H1 (cell line): ENCODE measurements at regions not wholly inside any gene's neighbourhood (a gene's known extent, or its start where the extent isn't known, plus 50 kb on each side); places are given as distances from the start of the nearest gene placed in this dataset.

Experiments used
- CTCF ChIA-PET: fragments of 300-600 bp; sonication (Branson Sonifier 250); formaldehyde crosslinking; loops from one replicate; lab custom pipeline; 2021; ENCODE audit not compliant: partially characterized antibody; lab: Charles Lee
- POLR2A ChIA-PET: fragments of 300-600 bp; sonication (Branson Sonifier 250); formaldehyde crosslinking; loops from one replicate; lab custom pipeline; 2021; ENCODE audit warnings: inconsistent platforms; ENCODE audit not compliant: partially characterized antibody; lab: Charles Lee
- DNase-seq, 2 experiments: peaks; one replicate each; pipeline versions ENCODE4 v3.0.0 to v3.0.0-alpha.2; 2010 to 2022; ENCODE audit warnings: low spot score in 2 of 2, low read depth in 1 of 2, mixed read lengths in 1 of 2
- FAIRE-seq: peaks from 2 replicates; lab custom pipeline; 2011; peaks lifted over from hg19 to GRCh38; lab: Jason Lieb, UNC
- H2AFZ ChIP-seq: 2 replicates; pipeline ENCODE4 v1.8.1; 2012; ENCODE audit warnings: low read length, inconsistent platforms
- H2AK5ac ChIP-seq: 2 replicates; pipeline ENCODE4 v1.6.1; 2013; ENCODE audit warnings: low read depth, low read length
- H2BK120ac ChIP-seq: replicated peaks from 2 replicates; pipeline ENCODE3; 2013; ENCODE audit warnings: low read depth, low read length, inconsistent platforms
- H2BK12ac ChIP-seq: 2 replicates; pipeline ENCODE4 v1.6.1; 2013; ENCODE audit warnings: low read depth, low read length
- H2BK15ac ChIP-seq: 2 replicates; pipeline ENCODE4 v1.6.1; 2013; ENCODE audit warnings: low read length
- H2BK20ac ChIP-seq: 2 replicates; pipeline ENCODE4 v1.6.1; 2013; ENCODE audit warnings: low read length
- H2BK5ac ChIP-seq: 2 replicates; pipeline ENCODE4 v1.6.1; 2013; ENCODE audit warnings: low read depth, low read length
- H3K14ac ChIP-seq: 2 replicates; pipeline ENCODE4 v1.6.1; 2013; ENCODE audit warnings: inconsistent platforms; ENCODE audit not compliant: insufficient read length
- H3K18ac ChIP-seq: 2 replicates; pipeline ENCODE4 v1.6.1; 2013; ENCODE audit warnings: low read length; ENCODE audit errors: extremely low read depth
- H3K23ac ChIP-seq: 2 replicates; pipeline ENCODE4 v1.6.1; 2013; ENCODE audit warnings: inconsistent platforms; ENCODE audit not compliant: insufficient read length
- H3K23me2 ChIP-seq: 2 replicates; pipeline ENCODE4 v1.6.1; 2013; ENCODE audit warnings: low read depth, low read length
- H3K27ac ChIP-seq: 2 replicates; pipeline ENCODE4 v1.6.1; 2011; ENCODE audit warnings: low read depth, low read length, inconsistent platforms
- H3K27me3 ChIP-seq, 4 experiments: replicated peaks in 1 of 4; 1 replicate in 1 of 4; 2 replicates in 3 of 4; pipeline versions ENCODE4 v1.6.1 to v1.8.1; 2011 to 2013; ENCODE audit warnings: low read length in 3 of 4, mild to moderate bottlenecking in 3 of 4, inconsistent platforms in 2 of 4, mixed read lengths in 2 of 4, moderate library complexity in 1 of 4; ENCODE audit not compliant: control insufficient read depth in 3 of 4, insufficient read depth in 3 of 4; ENCODE audit errors: extremely low read depth in 1 of 4
- H3K36me3 ChIP-seq, 4 experiments: 2 replicates each; pipeline versions ENCODE4 v1.6.1 to v1.8.1; 2011 to 2013; ENCODE audit warnings: mild to moderate bottlenecking in 4 of 4, low read length in 3 of 4, moderate library complexity in 2 of 4, control low read depth in 1 of 4, inconsistent platforms in 1 of 4; ENCODE audit not compliant: insufficient read depth in 4 of 4, control insufficient read depth in 2 of 4
- H3K4ac ChIP-seq: replicated peaks from 2 replicates; pipeline ENCODE3; 2013; ENCODE audit warnings: low read length, low read depth, mixed read lengths, inconsistent platforms; ENCODE audit not compliant: insufficient read length
- H3K4me1 ChIP-seq, 4 experiments: replicated peaks in 1 of 4; 1 replicate in 1 of 4; 2 replicates in 3 of 4; pipeline versions ENCODE4 v1.6.1 to v1.8.1; 2011 to 2013; ENCODE audit warnings: low read length in 3 of 4, inconsistent platforms in 2 of 4, mixed read lengths in 1 of 4; ENCODE audit not compliant: insufficient read depth in 4 of 4, control insufficient read depth in 3 of 4
- H3K4me2 ChIP-seq, 2 experiments: 2 replicates each; pipeline versions ENCODE4 v1.6.1 to v1.8.1; 2011 to 2013; ENCODE audit warnings: low read depth in 2 of 2, low read length in 2 of 2, control low read depth in 1 of 2, inconsistent platforms in 1 of 2, mild to moderate bottlenecking in 1 of 2; ENCODE audit not compliant: insufficient read depth in 1 of 2
- H3K4me3 ChIP-seq, 4 experiments: fragments of 200-600, 300-600 bp in 1 of 4; sonication (generic), shearing (Covaris generic), sonication (Bioruptor Twin) in 1 of 4; 2 replicates each; pipeline versions ENCODE4 v1.5.1 to v1.8.1; 2011 to 2016; ENCODE audit warnings: low read length in 4 of 4, low read depth in 3 of 4, control low read depth in 2 of 4, inconsistent platforms in 2 of 4, mild to moderate bottlenecking in 2 of 4, mixed read lengths in 1 of 4, moderate library complexity in 1 of 4; ENCODE audit not compliant: insufficient read depth in 2 of 4; ENCODE audit errors: extremely low read depth in 1 of 4
- H3K56ac ChIP-seq: replicated peaks from 2 replicates; pipeline ENCODE3; 2013; ENCODE audit warnings: low read depth, mild to moderate bottlenecking, mixed read lengths, low read length, inconsistent platforms; ENCODE audit not compliant: insufficient read length
- H3K79me1 ChIP-seq: 2 replicates; pipeline ENCODE4 v1.6.1; 2013; ENCODE audit warnings: low read depth, low read length, control low read depth
- H3K79me2 ChIP-seq, 2 experiments: 2 replicates each; pipeline versions ENCODE4 v1.6.1 to v1.8.1; 2012 to 2013; ENCODE audit warnings: low read length in 2 of 2, mild to moderate bottlenecking in 2 of 2, inconsistent platforms in 1 of 2; ENCODE audit not compliant: insufficient read depth in 2 of 2, control insufficient read depth in 1 of 2
- H3K9ac ChIP-seq, 4 experiments: replicated peaks in 1 of 4; 1 replicate in 1 of 4; 2 replicates in 3 of 4; pipeline versions ENCODE4 v1.6.1 to v1.8.1; 2011 to 2013; ENCODE audit warnings: low read depth in 3 of 4, low read length in 3 of 4, control low read depth in 2 of 4, mild to moderate bottlenecking in 2 of 4, moderate library complexity in 2 of 4, inconsistent platforms in 1 of 4; ENCODE audit errors: extremely low read depth in 1 of 4
- H3K9me3 ChIP-seq, 2 experiments: 2 replicates each; pipeline versions ENCODE4 v1.6.1 to v1.8.1; 2012 to 2013; ENCODE audit warnings: mild to moderate bottlenecking in 2 of 2, moderate library complexity in 2 of 2, control low read depth in 1 of 2, inconsistent platforms in 1 of 2, low read depth in 1 of 2, low read length in 1 of 2, mixed read lengths in 1 of 2; ENCODE audit not compliant: insufficient read depth in 2 of 2
- H4K20me1 ChIP-seq, 2 experiments: replicated peaks in 1 of 2; 2 replicates each; pipeline versions ENCODE3 to v1.8.1; 2011 to 2013; ENCODE audit warnings: inconsistent platforms in 2 of 2, low read length in 2 of 2, mild to moderate bottlenecking in 1 of 2; ENCODE audit not compliant: insufficient read depth in 2 of 2, control insufficient read depth in 1 of 2
- H4K5ac ChIP-seq: 2 replicates; pipeline ENCODE4 v1.6.1; 2013; ENCODE audit warnings: low read length, low read depth, mixed read lengths, inconsistent platforms; ENCODE audit not compliant: insufficient read length
- H4K8ac ChIP-seq: 2 replicates; pipeline ENCODE4 v1.8.0; 2013; ENCODE audit warnings: mild to moderate bottlenecking, moderate library complexity, low read length, inconsistent platforms; ENCODE audit not compliant: insufficient read depth; ENCODE audit errors: extremely low read depth
- H4K91ac ChIP-seq: replicated peaks from 2 replicates; pipeline ENCODE3; 2013; ENCODE audit warnings: low read length, mixed read lengths, inconsistent platforms; ENCODE audit not compliant: insufficient read length
- ASH2L ChIP-seq: fragments of 200-600, 300-600 bp; sonication (generic); IDR thresholded peaks from one replicate; pipeline ENCODE4 v1.7.1; 2017; ENCODE audit warnings: low read length
- CTBP2 ChIP-seq: IDR thresholded peaks from 2 replicates; pipeline ENCODE4 v1.7.0; 2011; ENCODE audit warnings: borderline replicate concordance, mild to moderate bottlenecking, moderate library complexity, mixed read lengths, low read length; ENCODE audit not compliant: insufficient read depth, insufficient read length
- EGR1 ChIP-seq: IDR thresholded peaks from 2 replicates; pipeline ENCODE4 v1.6.1; 2011; ENCODE audit warnings: low read depth, low read length, borderline replicate concordance
- KDM4A ChIP-seq: IDR thresholded peaks from one replicate; pipeline ENCODE4 v1.7.1; 2012; ENCODE audit warnings: low read depth, mild to moderate bottlenecking, moderate library complexity, low read length, inconsistent platforms; ENCODE audit not compliant: severe bottlenecking
- KDM5A ChIP-seq: fragments of 200-600 bp; IDR thresholded peaks from 2 replicates; pipeline ENCODE4 v1.7.1; 2012; ENCODE audit warnings: mild to moderate bottlenecking, low read length, inconsistent platforms, mixed read lengths
- SAP30 ChIP-seq: fragments of 300-600 bp; sonication (generic); IDR thresholded peaks from 2 replicates; pipeline ENCODE4 v1.7.1; 2012; ENCODE audit warnings: low read length, moderate library complexity, mild to moderate bottlenecking, inconsistent platforms; ENCODE audit not compliant: insufficient read depth, insufficient replicate concordance
- SP1 ChIP-seq: IDR thresholded peaks from 2 replicates; pipeline ENCODE4 v1.6.1; 2011; ENCODE audit warnings: low read depth, low read length
- SRF ChIP-seq: IDR thresholded peaks from 2 replicates; pipeline ENCODE4 v1.6.1; 2011; ENCODE audit warnings: mild to moderate bottlenecking, low read depth, low read length, moderate library complexity
- WGBS, 2 experiments: shearing (Covaris generic) in 1 of 2; methylation state at CpG; one replicate each; pipeline versions ENCODE4 v1.1.6 to v1.1.7; 2013 to 2015; ENCODE audit warnings: low lambda C conversion rate in 2 of 2, mixed read lengths in 2 of 2, inconsistent platforms in 1 of 2, low coverage in 1 of 2, missing lambda C conversion rate in 1 of 2; ENCODE audit not compliant: insufficient replicate concordance in 2 of 2, insufficient coverage in 1 of 2, insufficient read length in 1 of 2; ENCODE audit errors: extremely low coverage in 1 of 2, missing lambda C conversion rate in 1 of 2; 5-methylcytosine and 5-hydroxymethylcytosine counted together

DNA sequence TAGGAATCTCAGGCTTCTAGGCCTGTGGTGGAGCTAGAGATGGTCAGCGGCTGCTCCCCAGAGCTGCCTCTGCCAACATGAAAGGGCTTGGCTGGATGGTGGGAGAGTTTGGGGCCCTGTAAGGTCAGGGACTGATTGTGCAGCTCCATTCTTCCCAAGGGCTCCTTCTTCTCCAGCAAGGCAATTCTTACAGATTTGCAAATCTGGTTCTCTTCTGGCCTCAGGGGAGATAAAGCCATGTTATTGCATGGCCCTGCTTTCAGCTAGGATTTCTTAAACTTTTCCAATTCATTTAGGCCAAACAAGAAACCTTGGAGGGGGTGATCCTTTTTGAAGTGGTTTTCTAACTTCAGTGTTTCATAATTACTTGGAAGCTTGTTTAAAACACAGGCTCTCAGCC is 213.4 kb downstream of the PRDM2 start:
- Histone ChIP-seq H3K4me1 (peaks cover 0 to 2% (median 0%) of the 10 kb centered on the region in 4 experiments; a peak in 1 of 7 replicates), H3K4me2 (no peak overlapping the region), H4K91ac (no peak overlapping the region), H2BK15ac (no peak overlapping the region), H3K56ac (no peak overlapping the region), H3K18ac (no peak overlapping the region), H2BK5ac (no peak overlapping the region), H2BK20ac (no peak overlapping the region), H3K4me3 (no peak overlapping the region), H3K79me2 (no peaks in the 10 kb centered on the region), H4K5ac (no peak overlapping the region), H3K4ac (no peak overlapping the region), H3K36me3 (no peaks in the 10 kb centered on the region), H3K14ac (no peak overlapping the region), H3K27me3 (peaks cover 0 to 1% (median 0%) of the 10 kb centered on the region in 4 experiments; a peak in 2 of 7 replicates), H4K8ac (no peak overlapping the region), H2BK12ac (no peak overlapping the region), H3K9ac (no peak overlapping the region), H3K23me2 (no peaks in the 10 kb centered on the region), H3K23ac (no peak overlapping the region), H2BK120ac (no peak overlapping the region), H4K20me1 (no peaks in the 10 kb centered on the region), H3K9me3 (peaks cover 6 to 19% of the 10 kb centered on the region in 2 experiments; a peak in 2 of 4 replicates), H2AFZ (no peak overlapping the region), H3K79me1 (no peaks in the 10 kb centered on the region), H2AK5ac (no peak overlapping the region), H3K27ac (no peak overlapping the region)
- FAIRE-seq (no peak), DNase-seq (no peak)
- 100% methylated on average over 1 of the region's 1 CpG; no CpG with 5 or more reads in 1 of the 2 experiments for WGBS, 2 experiments
- POLR2A ChIA-PET, result no interaction called here
- TF ChIP-seq CTBP2 (no peak), KDM5A (no peak), KDM4A (no peak), EGR1 (no peak), ASH2L (no peak), SRF (no peak), SAP30 (no peak), SP1 (no peak)
- CTCF ChIA-PET, result no interaction called here
